ENCODE measurements at regions not wholly inside any gene's neighbourhood (a gene's known extent, or its start where the extent isn't known, plus 50 kb on each side); places are given as distances from the start of the nearest gene placed in this dataset.

- H3K4me1 ChIP-seq: no peaks in the 10 kb centered on the region
Measured at GRCh38 chr3:89787485-89787884, 680.1 kb downstream of the EPHA3 start.

GRCh38 chr3:89787979-89788378 is 680.6 kb downstream of the EPHA3 start:
- no peak overlapping the region for H3K4me3 ChIP-seq
- no peaks in the 10 kb centered on the region for H3K27me3 ChIP-seq
- H3K27ac ChIP-seq: no peak overlapping the region
- WGBS, 2 donors: 46 to 74% methylated on average over 1 of the region's 1 CpG
- H3K9me3 ChIP-seq: no peaks in the 10 kb centered on the region
- DNase-seq (ENCODE audit: low spot score in 2 of 2): no peak
- H3K36me3 ChIP-seq: no peaks in the 10 kb centered on the region
- no peak for TF ChIP-seq POLR2A (IDR thresholded peaks at IDR 0.05)
- TF ChIP-seq CTCF (IDR thresholded peaks at IDR 0.05): no peak
- no peak for TF ChIP-seq EP300 (IDR thresholded peaks at IDR 0.05)
- no peaks in the 10 kb centered on the region for H3K4me1 ChIP-seq

More at GRCh38 chr3:89787485-89787884, 680.1 kb downstream of the EPHA3 start:
- no peak for DNase-seq (ENCODE audit: low spot score in 2 of 2)
- no peaks in the 10 kb centered on the region for H3K9me3 ChIP-seq
- no peak for TF ChIP-seq POLR2A (IDR thresholded peaks at IDR 0.05)
- H3K27ac ChIP-seq: no peak overlapping the region
- H3K27me3 ChIP-seq: no peaks in the 10 kb centered on the region
- 67 to 71% methylated on average over 5 of the region's 5 CpGs for WGBS, 2 donors
- no peak overlapping the region for H3K4me3 ChIP-seq
- H3K36me3 ChIP-seq: no peaks in the 10 kb centered on the region

GRCh38 chr3:89795506-89795905 is 688.1 kb downstream of the EPHA3 start:
- WGBS, 2 donors: 73 to 78% methylated on average over 3 of the region's 3 CpGs

GRCh38 chr3:89802881-89803280 is 695.5 kb downstream of the EPHA3 start:
- H3K9me3 ChIP-seq: no peaks in the 10 kb centered on the region
- no peak overlapping the region for H3K4me3 ChIP-seq
- TF ChIP-seq EP300 (IDR thresholded peaks at IDR 0.05) (no peak), CTCF (IDR thresholded peaks at IDR 0.05) (no peak), POLR2A (IDR thresholded peaks at IDR 0.05) (no peak)
- H3K36me3 ChIP-seq: no peaks in the 10 kb centered on the region
- no peak for DNase-seq (ENCODE audit: low spot score in 2 of 2)
- no peaks in the 10 kb centered on the region for H3K4me1 ChIP-seq
- no peak overlapping the region for H3K27ac ChIP-seq
- no peaks in the 10 kb centered on the region for H3K27me3 ChIP-seq

More at GRCh38 chr3:89795506-89795905, 688.1 kb downstream of the EPHA3 start:
- Histone ChIP-seq H3K27ac (no peak overlapping the region), H3K4me3 (no peak overlapping the region), H3K36me3 (no peaks in the 10 kb centered on the region), H3K27me3 (no peaks in the 10 kb centered on the region), H3K4me1 (no peaks in the 10 kb centered on the region), H3K9me3 (no peaks in the 10 kb centered on the region)
- no peak for DNase-seq (ENCODE audit: low spot score in 2 of 2)
- no peak for TF ChIP-seq CTCF (IDR thresholded peaks at IDR 0.05)
- TF ChIP-seq POLR2A (IDR thresholded peaks at IDR 0.05): no peak
- TF ChIP-seq EP300 (IDR thresholded peaks at IDR 0.05): no peak

- H3K4me3 ChIP-seq: no peak overlapping the region
- no peaks in the 10 kb centered on the region for H3K36me3 ChIP-seq
- H3K27me3 ChIP-seq: no peaks in the 10 kb centered on the region
- TF ChIP-seq CTCF (IDR thresholded peaks at IDR 0.05) (no peak), POLR2A (IDR thresholded peaks at IDR 0.05) (no peak), EP300 (IDR thresholded peaks at IDR 0.05) (no peak)
- H3K4me1 ChIP-seq: no peaks in the 10 kb centered on the region
- no peak overlapping the region for H3K27ac ChIP-seq
- WGBS, 2 donors: 62 to 63% methylated on average over 3 of the region's 3 CpGs
- H3K9me3 ChIP-seq: no peaks in the 10 kb centered on the region
- DNase-seq (ENCODE audit: low spot score in 2 of 2): no peak
Measured at GRCh38 chr3:89803711-89804110, 696.3 kb downstream of the EPHA3 start.

- H3K27me3 ChIP-seq: no peaks in the 10 kb centered on the region
- no peak for DNase-seq (ENCODE audit: low spot score in 2 of 2)
- H3K4me1 ChIP-seq: no peaks in the 10 kb centered on the region
- TF ChIP-seq CTCF (IDR thresholded peaks at IDR 0.05): no peak
- TF ChIP-seq POLR2A (IDR thresholded peaks at IDR 0.05): no peak
- TF ChIP-seq EP300 (IDR thresholded peaks at IDR 0.05): no peak
- H3K4me3 ChIP-seq: no peak overlapping the region
- no peaks in the 10 kb centered on the region for H3K36me3 ChIP-seq
- no peak overlapping the region for H3K27ac ChIP-seq
- no peaks in the 10 kb centered on the region for H3K9me3 ChIP-seq
- WGBS, 2 donors: 91 to 94% methylated on average over 1 of the region's 1 CpG
Measured at GRCh38 chr3:89806166-89806565, 698.7 kb downstream of the EPHA3 start.
